ENCODE measurements at regions not wholly inside any gene's neighbourhood (a gene's known extent, or its start where the extent isn't known, plus 50 kb on each side); places are given as distances from the start of the nearest gene placed in this dataset.

DNA sequence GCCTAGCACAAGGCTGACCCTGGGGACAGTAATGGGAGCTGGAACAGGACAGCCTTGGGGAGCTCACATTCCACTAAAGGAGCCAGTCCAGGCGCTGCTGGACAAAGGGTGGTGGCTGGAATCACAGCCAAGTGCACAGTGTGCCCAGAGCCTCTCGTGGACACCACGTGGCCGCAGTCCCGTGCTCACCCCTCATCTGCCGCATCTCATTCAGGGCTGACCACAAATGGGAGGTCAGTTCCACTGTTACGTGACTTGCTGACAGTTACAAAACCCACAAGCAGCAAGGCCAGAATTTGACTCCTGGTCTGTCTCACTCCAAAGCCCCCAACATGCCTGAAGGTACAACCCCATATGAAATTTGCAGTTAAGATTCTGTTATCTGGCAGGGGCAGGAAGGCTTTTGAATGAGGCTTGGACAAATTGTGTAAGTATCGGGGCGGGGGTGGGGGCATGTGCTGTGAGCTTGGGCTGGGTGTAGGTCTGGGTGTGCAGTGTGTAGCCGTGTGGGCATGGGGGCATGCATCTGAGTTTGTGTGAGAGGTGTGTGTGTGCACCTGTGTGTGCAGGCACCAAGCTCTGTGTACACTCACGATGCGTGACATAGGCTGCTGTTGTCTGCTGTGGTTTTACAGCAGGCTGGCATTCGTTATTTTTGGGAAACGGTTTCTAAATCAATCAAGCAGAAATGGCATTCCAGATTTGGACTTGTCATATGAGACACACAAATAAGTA is 301.7 kb downstream of the BRD1 start:
- TF ChIP-seq YY1 (IDR thresholded peaks at IDR 0.05; ENCODE audit: extremely low read depth, insufficient replicate concordance, low read depth, low read length) (no peak), EZH2 (IDR thresholded peaks at IDR 0.05) (no peak)
- intact Hi-C loops (cut with micrococcal nuclease): no loop called here

DNA sequence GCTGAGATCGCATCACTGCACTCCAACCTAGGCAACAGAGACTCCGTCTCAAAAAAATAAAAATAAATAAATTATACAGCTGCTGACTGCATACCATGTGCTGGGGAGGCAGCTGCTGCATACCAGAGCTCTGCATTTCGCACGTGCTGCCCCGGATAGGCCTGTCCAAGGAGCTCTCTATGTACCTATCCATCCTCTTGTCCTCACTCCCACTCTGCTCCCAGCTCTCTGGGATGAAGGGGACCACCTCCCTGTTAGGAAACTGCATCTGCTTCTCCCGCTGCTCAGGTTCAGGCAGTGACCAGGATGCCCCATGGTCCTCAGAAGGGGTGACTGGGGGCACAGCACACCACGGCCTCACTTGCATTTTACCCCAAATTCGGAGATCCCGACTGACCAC is 302.3 kb downstream of the BRD1 start:
- H4K20me1 ChIP-seq (ENCODE audit: insufficient read depth): no peaks in the 10 kb centered on the region
- H3K9me3 ChIP-seq (ENCODE audit: control insufficient read depth in 1 of 2, insufficient read depth in 1 of 2, low read depth in 1 of 2, low read length in 2 of 2): no peaks in the 10 kb centered on the region
- ChIA-PET POLR2A (no interaction called here), CTCF (no interaction called here), RAD21 (ENCODE audit: low non-redundant PET in 1 of 2, low total read pairs in 2 of 2, uncharacterized antibody in 2 of 2, unreplicated experiment in 2 of 2) (no interaction called here)
- no peak overlapping the region for H3K9ac ChIP-seq (ENCODE audit: low read length)
- TF ChIP-seq SIN3A (IDR thresholded peaks at IDR 0.05; ENCODE audit: low read depth) (no peak), FOSL1 (IDR thresholded peaks at IDR 0.05; ENCODE audit: low read depth) (no peak), CEBPB (IDR thresholded peaks at IDR 0.05; ENCODE audit: low read depth) (no peak), SP1 (IDR thresholded peaks at IDR 0.05; ENCODE audit: low read depth) (no peak), SRF (IDR thresholded peaks at IDR 0.05; ENCODE audit: low read depth) (no peak)
- TF ChIP-seq, protein P1, sequence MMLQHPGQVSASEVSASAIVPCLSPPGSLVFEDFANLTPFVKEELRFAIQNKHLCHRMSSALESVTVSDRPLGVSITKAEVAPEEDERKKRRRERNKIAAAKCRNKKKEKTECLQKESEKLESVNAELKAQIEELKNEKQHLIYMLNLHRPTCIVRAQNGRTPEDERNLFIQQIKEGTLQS (IDR thresholded peaks at IDR 0.05): no peak
- BruUV-seq (replicated peaks): no TSS peak
- no peaks in the 10 kb centered on the region for H3K9me2 ChIP-seq (ENCODE audit: insufficient read depth)
- H3K27ac ChIP-seq (ENCODE audit: low read depth, low read length): no peak overlapping the region
- no peak overlapping the region for H2AFZ ChIP-seq (ENCODE audit: low read depth, low read length, poor library complexity, severe bottlenecking)
- no peak overlapping the region for H3K4me2 ChIP-seq (ENCODE audit: low read length)
- H3K36me3 ChIP-seq (ENCODE audit: control insufficient read depth in 1 of 2, insufficient read depth in 2 of 2, low read length in 2 of 2): no peaks in the 10 kb centered on the region; a peak in 1 of 4 replicates
- ATAC-seq (no peak), DNase-seq (ENCODE audit: low read depth, low spot score) (no peak)
- no peaks in the 10 kb centered on the region for H3K27me3 ChIP-seq (ENCODE audit: insufficient read depth, low read length)
- intact Hi-C loops (cut with micrococcal nuclease): no loop called here
- no peak overlapping the region for H3K4me3 ChIP-seq (replicated peaks in 1 of 2; ENCODE audit: low read depth in 1 of 2, low read length in 2 of 2)
- H3K79me2 ChIP-seq (ENCODE audit: insufficient read depth, low read length): no peaks in the 10 kb centered on the region
- H3K4me1 ChIP-seq (ENCODE audit: control insufficient read depth in 1 of 2, insufficient read depth in 2 of 2, low read length in 2 of 2): no peaks in the 10 kb centered on the region

More for the DNA sequence above, 301.7 kb downstream of the BRD1 start:
- Histone ChIP-seq H3K9me2 (ENCODE audit: insufficient read depth) (no peaks in the 10 kb centered on the region), H3K36me3 (ENCODE audit: control insufficient read depth in 1 of 2, insufficient read depth in 2 of 2, low read length in 2 of 2) (no peaks in the 10 kb centered on the region; a peak in 1 of 4 replicates), H4K20me1 (ENCODE audit: insufficient read depth) (no peaks in the 10 kb centered on the region), H3K27me3 (ENCODE audit: insufficient read depth, low read length) (no peaks in the 10 kb centered on the region), H2AFZ (ENCODE audit: low read depth, low read length, poor library complexity, severe bottlenecking) (no peak overlapping the region), H3K4me2 (ENCODE audit: low read length) (no peak overlapping the region), H3K9ac (ENCODE audit: low read length) (no peak overlapping the region), H3K79me2 (ENCODE audit: insufficient read depth, low read length) (no peaks in the 10 kb centered on the region), H3K27ac (ENCODE audit: low read depth, low read length) (no peak overlapping the region), H3K4me1 (ENCODE audit: control insufficient read depth in 1 of 2, insufficient read depth in 2 of 2, low read length in 2 of 2) (no peaks in the 10 kb centered on the region), H3K9me3 (ENCODE audit: control insufficient read depth in 1 of 2, insufficient read depth in 1 of 2, low read depth in 1 of 2, low read length in 2 of 2) (no peaks in the 10 kb centered on the region), H3K4me3 (replicated peaks in 1 of 2; ENCODE audit: low read depth in 1 of 2, low read length in 2 of 2) (no peak overlapping the region)
- ChIA-PET RAD21 (ENCODE audit: low non-redundant PET in 1 of 2, low total read pairs in 2 of 2, uncharacterized antibody in 2 of 2, unreplicated experiment in 2 of 2) (no interaction called here), CTCF (no interaction called here), POLR2A (no interaction called here)
- ATAC-seq (no peak), DNase-seq (ENCODE audit: low read depth, low spot score) (no peak)
- no TSS peak for BruUV-seq (replicated peaks)
